Lower lobe of right lung (tissue), 2 donors: ENCODE measurements at regions not wholly inside any gene's neighbourhood (a gene's known extent, or its start where the extent isn't known, plus 50 kb on each side); places are given as distances from the start of the nearest gene placed in this dataset.

Source experiments
- ATAC-seq, 2 donors: fragments of 200-7000 bp; cut with Tn5 transposase; one replicate each; pipeline ENCODE4 v1.9.1; 2020 to 2022; ENCODE audit warnings: mild to moderate bottlenecking in 2 of 2, moderate library complexity in 2 of 2
- DNase-seq: peaks from one replicate; pipeline ENCODE4 v3.0.0-alpha.2; 2020
- H3K27ac ChIP-seq: fragments of 200-600 bp; one replicate; pipeline ENCODE4 v1.8.0; 2022
- H3K27me3 ChIP-seq: fragments of 200-600 bp; one replicate; pipeline ENCODE4 v1.8.0; 2022; ENCODE audit warnings: low read depth
- H3K36me3 ChIP-seq: fragments of 200-600 bp; one replicate; pipeline ENCODE4 v1.8.0; 2022; ENCODE audit warnings: mild to moderate bottlenecking
- H3K4me1 ChIP-seq: fragments of 200-600 bp; one replicate; pipeline ENCODE4 v1.8.0; 2022
- H3K4me3 ChIP-seq: fragments of 200-600 bp; one replicate; pipeline ENCODE4 v1.8.0; 2022; ENCODE audit warnings: mild to moderate bottlenecking
- H3K9me3 ChIP-seq: fragments of 200-600 bp; one replicate; pipeline ENCODE4 v1.8.0; 2022
- CTCF ChIP-seq: fragments of 200-600 bp; IDR thresholded peaks from one replicate; pipeline ENCODE4 v1.8.0; 2022; ENCODE audit warnings: antibody characterized with exemption, mild to moderate bottlenecking
- intact Hi-C: fragments of 100-400 bp; cut with DNase I; formaldehyde crosslinking; loops from one replicate; pipeline ENCODE4 v1.11.0; 2022
- donor health status: DM: no; HTN: yes; CAD: no; lungs with severe emphysema.

- DNase-seq: no peak
- H3K27me3 ChIP-seq: no peaks in the 10 kb centered on the region
- no peak for TF ChIP-seq CTCF
- H3K27ac ChIP-seq: peak overlapping the region; percentile 68
- no peaks in the 10 kb centered on the region for H3K36me3 ChIP-seq
- no peaks in the 10 kb centered on the region for H3K9me3 ChIP-seq
- H3K4me3 ChIP-seq: no peak overlapping the region
- peak; percentile 7 to 48 for ATAC-seq
- intact Hi-C loops: no loop called here
- H3K4me1 ChIP-seq: no peaks in the 10 kb centered on the region
Observed at GRCh38 chr21:35323947-35324346, 274.8 kb upstream of the RUNX1 start.

- no peak for ATAC-seq
- TF ChIP-seq CTCF: no peak
Observed at GRCh38 chr21:35321322-35322200, 272.5 kb upstream of the RUNX1 start.

GRCh38 chr21:35319684-35320283 is 270.7 kb upstream of the RUNX1 start:
- Histone ChIP-seq H3K27ac (no peak overlapping the region), H3K27me3 (no peaks in the 10 kb centered on the region), H3K4me3 (no peak overlapping the region), H3K9me3 (no peaks in the 10 kb centered on the region), H3K36me3 (no peaks in the 10 kb centered on the region), H3K4me1 (no peaks in the 10 kb centered on the region)
- ATAC-seq: no peak
- no peak for DNase-seq
- no peak for TF ChIP-seq CTCF
- intact Hi-C loops: no loop called here

More at GRCh38 chr21:35321322-35322200, 272.5 kb upstream of the RUNX1 start:
- Histone ChIP-seq H3K4me3 (no peak overlapping the region), H3K9me3 (no peaks in the 10 kb centered on the region), H3K36me3 (no peaks in the 10 kb centered on the region), H3K4me1 (no peaks in the 10 kb centered on the region), H3K27me3 (no peaks in the 10 kb centered on the region), H3K27ac (no peak overlapping the region)
- DNase-seq: no peak
- intact Hi-C loops: no loop called here

GRCh38 chr21:35316933-35317332 is 267.8 kb upstream of the RUNX1 start:
- no peak overlapping the region for H3K4me3 ChIP-seq
- intact Hi-C loops: no loop called here
- no peaks in the 10 kb centered on the region for H3K9me3 ChIP-seq
- no peak for DNase-seq
- H3K27me3 ChIP-seq: no peaks in the 10 kb centered on the region
- no peak overlapping the region for H3K27ac ChIP-seq
- H3K4me1 ChIP-seq: no peaks in the 10 kb centered on the region
- no peaks in the 10 kb centered on the region for H3K36me3 ChIP-seq
- no peak for TF ChIP-seq CTCF
- no peak for ATAC-seq

- DNase-seq (no peak), ATAC-seq (no peak)
- no peak overlapping the region for H3K27ac ChIP-seq
- H3K36me3 ChIP-seq: no peaks in the 10 kb centered on the region
- H3K27me3 ChIP-seq: no peaks in the 10 kb centered on the region
- no peak overlapping the region for H3K4me3 ChIP-seq
- no peak for TF ChIP-seq CTCF
- H3K4me1 ChIP-seq: no peaks in the 10 kb centered on the region
- H3K9me3 ChIP-seq: no peaks in the 10 kb centered on the region
- intact Hi-C loops: no loop called here
Observed at GRCh38 chr21:35316456-35316855, 267.4 kb upstream of the RUNX1 start.
